GM23338 (cell line): ENCODE measurements at regions not wholly inside any gene's neighbourhood (a gene's known extent, or its start where the extent isn't known, plus 50 kb on each side); places are given as distances from the start of the nearest gene placed in this dataset.

Experiments used
- ATAC-seq: fragments of 200-7000 bp; cut with Tn5 transposase; 3 replicates; pipeline ENCODE4 v1.9.1; 2020
- DNase-seq: peaks from one replicate; pipeline ENCODE4 v3.0.0-alpha.2; 2015; ENCODE audit warnings: low spot score
- H2AFZ ChIP-seq: fragments of 200-600 bp; sonication (generic); 2 replicates; pipeline ENCODE4 v1.8.0; 2016; ENCODE audit warnings: antibody characterized with exemption, mild to moderate bottlenecking, moderate library complexity
- H3F3A ChIP-seq: fragments of 200-600 bp; sonication (generic); replicated peaks from 2 replicates; pipeline ENCODE4 v1.8.0; 2017; ENCODE audit warnings: antibody characterized with exemption, mixed run types, low read depth
- H3K27ac ChIP-seq: fragments of 200-600 bp; sonication (generic); 2 replicates; pipeline ENCODE4 v1.6.1; 2016; ENCODE audit warnings: low read depth
- H3K27me3 ChIP-seq: fragments of 200-600 bp; sonication (generic); 2 replicates; pipeline ENCODE4 v1.8.0; 2016; ENCODE audit warnings: mild to moderate bottlenecking, mixed run types, moderate library complexity; ENCODE audit not compliant: insufficient read depth
- H3K36me3 ChIP-seq: fragments of 200-600 bp; sonication (generic); 2 replicates; pipeline ENCODE4 v1.8.0; 2016; ENCODE audit warnings: mild to moderate bottlenecking; ENCODE audit not compliant: insufficient read depth
- H3K4me1 ChIP-seq: fragments of 200-600 bp; sonication (generic); 2 replicates; pipeline ENCODE4 v1.8.0; 2016; ENCODE audit warnings: mild to moderate bottlenecking, moderate library complexity; ENCODE audit not compliant: insufficient read depth
- H3K4me2 ChIP-seq: fragments of 200-600 bp; sonication (generic); 2 replicates; pipeline ENCODE4 v1.7.1; 2017; ENCODE audit warnings: mixed run types
- H3K4me3 ChIP-seq: fragments of 200-600 bp; sonication (generic); 2 replicates; pipeline ENCODE4 v1.6.1; 2016; ENCODE audit warnings: mixed run types
- H3K79me2 ChIP-seq: fragments of 200-600 bp; sonication (generic); replicated peaks from 2 replicates; pipeline ENCODE4 v1.8.0; 2017; ENCODE audit warnings: mild to moderate bottlenecking; ENCODE audit not compliant: insufficient read depth
- H3K9me2 ChIP-seq: fragments of 200-600 bp; sonication (generic); 2 replicates; pipeline ENCODE4 v1.8.0; 2017; ENCODE audit not compliant: insufficient read depth
- H4K20me1 ChIP-seq: fragments of 200-600 bp; sonication (generic); replicated peaks from 2 replicates; pipeline ENCODE4 v1.8.0; 2017; ENCODE audit warnings: mild to moderate bottlenecking; ENCODE audit not compliant: insufficient read depth
- H3K27ac Mint-ChIP-seq: 2 replicates; pipeline ENCODE4 v1.8.0; 2020; ENCODE audit warnings: inconsistent platforms, mild to moderate bottlenecking, moderate library complexity, mixed read lengths
- H3K27me3 Mint-ChIP-seq: 3 replicates; pipeline ENCODE4 v1.8.0; 2022; ENCODE audit warnings: low read depth, mild to moderate bottlenecking, moderate library complexity, mixed read lengths, inconsistent platforms; ENCODE audit not compliant: insufficient read depth, poor library complexity
- H3K36me3 Mint-ChIP-seq: 3 replicates; pipeline ENCODE4 v1.8.0; 2021; ENCODE audit warnings: low read depth, mild to moderate bottlenecking, inconsistent platforms, moderate library complexity, mixed read lengths
- H3K4me1 Mint-ChIP-seq: 3 replicates; pipeline ENCODE4 v1.8.0; 2020; ENCODE audit warnings: mild to moderate bottlenecking, inconsistent platforms, mixed read lengths
- H3K4me3 Mint-ChIP-seq: 3 replicates; pipeline ENCODE4 v1.8.0; 2021; ENCODE audit warnings: moderate library complexity, mild to moderate bottlenecking, inconsistent platforms, mixed read lengths
- H3K9me3 Mint-ChIP-seq: 3 replicates; pipeline ENCODE4 v1.8.0; 2020; ENCODE audit warnings: moderate library complexity, mild to moderate bottlenecking, inconsistent platforms, mixed read lengths
- EZH2 ChIP-seq: fragments of 200-600 bp; sonication (generic); IDR thresholded peaks from one replicate; pipeline ENCODE4 v1.8.0; 2017; ENCODE audit warnings: antibody characterized with exemption, mild to moderate bottlenecking, low read depth; ENCODE audit not compliant: unreplicated experiment
- EZH2phosphoT487 ChIP-seq: fragments of 200-600 bp; sonication (generic); IDR thresholded peaks from one replicate; pipeline ENCODE4 v1.8.1; 2018; ENCODE audit warnings: antibody characterized with exemption; ENCODE audit not compliant: unreplicated experiment
- JUNB ChIP-seq: IDR thresholded peaks from one replicate; pipeline ENCODE4 v1.6.1; 2016; ENCODE audit warnings: antibody characterized with exemption; ENCODE audit not compliant: unreplicated experiment
- NANOG ChIP-seq: IDR thresholded peaks from 2 replicates; pipeline ENCODE4 v1.6.1; 2016; ENCODE audit warnings: antibody characterized with exemption, borderline replicate concordance
- POLR2AphosphoS5 ChIP-seq: IDR thresholded peaks from 2 replicates; pipeline ENCODE4 v1.6.1; 2016; ENCODE audit warnings: antibody characterized with exemption, low read depth
- STAT1 ChIP-seq: IDR thresholded peaks from one replicate; pipeline ENCODE4 v1.6.1; 2016; ENCODE audit warnings: antibody characterized with exemption; ENCODE audit not compliant: unreplicated experiment
- ZNF114 ChIP-seq: fragments of 250-450 bp; sonication (Bioruptor Pico); IDR thresholded peaks from 2 replicates; pipeline ENCODE4 v1.5.0; 2020; ENCODE audit warnings: mild to moderate bottlenecking, moderate library complexity
- ZNF331 ChIP-seq: fragments of 250-450 bp; sonication (Bioruptor Pico); IDR thresholded peaks from 2 replicates; pipeline ENCODE4 v1.5.0; 2020; ENCODE audit warnings: low read depth, mild to moderate bottlenecking, moderate library complexity
- TF ChIP-seq, protein P1 (sequence below): IDR thresholded peaks from one replicate; pipeline ENCODE4 v1.6.1; 2018; ENCODE audit warnings: antibody characterized with exemption; ENCODE audit not compliant: unreplicated experiment
- TF ChIP-seq, protein P2 (sequence below): IDR thresholded peaks from 2 replicates; pipeline ENCODE4 v1.6.1; 2016; ENCODE audit warnings: antibody characterized with exemption
- TF ChIP-seq, protein P3 (sequence below), 2 experiments: fragments of 200-600 bp in 1 of 2; sonication (generic) in 1 of 2; conservative IDR thresholded peaks; 2 replicates each; pipeline versions ENCODE4 v1.5.1 to v1.6.1; 2016 to 2017; ENCODE audit warnings: antibody characterized with exemption in 2 of 2, low read depth in 2 of 2, mild to moderate bottlenecking in 2 of 2, moderate library complexity in 1 of 2

DNA sequence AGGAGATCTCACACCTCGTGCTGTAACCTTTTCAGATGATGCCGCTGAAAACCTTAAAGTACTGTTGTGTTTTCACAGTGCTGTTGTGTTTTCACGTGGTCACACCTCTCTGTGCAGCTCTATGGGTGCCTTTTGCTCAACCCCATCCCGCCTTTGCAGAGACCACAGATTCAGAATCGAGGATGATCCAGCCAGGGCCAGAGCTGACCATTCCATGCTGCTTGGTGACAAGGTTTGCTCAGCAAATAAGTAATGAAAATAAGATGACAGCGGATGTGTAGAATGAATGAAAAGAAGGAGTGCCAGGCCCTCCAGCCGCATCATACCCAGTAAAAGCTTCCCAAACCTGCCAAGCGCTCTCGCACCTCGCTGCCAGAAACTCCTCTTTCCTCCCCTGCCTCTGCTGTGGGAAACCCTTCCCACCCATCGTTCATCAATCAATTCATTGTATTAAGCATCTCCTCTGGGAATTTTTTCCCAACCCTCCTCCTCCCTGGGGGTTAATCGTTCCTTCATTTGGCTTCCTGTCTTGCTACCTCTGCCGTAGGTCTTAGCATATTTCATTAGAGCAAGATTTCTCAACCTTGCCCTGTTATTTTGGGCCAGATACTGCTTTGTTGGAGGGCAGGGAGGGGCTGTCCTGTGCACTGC, 93.4 kb upstream of the CRHR1 start:
- H2AFZ ChIP-seq = no peak overlapping the region
- H3K36me3 ChIP-seq = no peaks in the 10 kb centered on the region
- no peaks in the 10 kb centered on the region; the same call in 2 of the 3 replicates for H3K9me3 Mint-ChIP-seq
- no peak overlapping the region for H3K27ac Mint-ChIP-seq
- no peak for TF ChIP-seq NANOG
- no peak for TF ChIP-seq EZH2
- TF ChIP-seq, protein P1, sequence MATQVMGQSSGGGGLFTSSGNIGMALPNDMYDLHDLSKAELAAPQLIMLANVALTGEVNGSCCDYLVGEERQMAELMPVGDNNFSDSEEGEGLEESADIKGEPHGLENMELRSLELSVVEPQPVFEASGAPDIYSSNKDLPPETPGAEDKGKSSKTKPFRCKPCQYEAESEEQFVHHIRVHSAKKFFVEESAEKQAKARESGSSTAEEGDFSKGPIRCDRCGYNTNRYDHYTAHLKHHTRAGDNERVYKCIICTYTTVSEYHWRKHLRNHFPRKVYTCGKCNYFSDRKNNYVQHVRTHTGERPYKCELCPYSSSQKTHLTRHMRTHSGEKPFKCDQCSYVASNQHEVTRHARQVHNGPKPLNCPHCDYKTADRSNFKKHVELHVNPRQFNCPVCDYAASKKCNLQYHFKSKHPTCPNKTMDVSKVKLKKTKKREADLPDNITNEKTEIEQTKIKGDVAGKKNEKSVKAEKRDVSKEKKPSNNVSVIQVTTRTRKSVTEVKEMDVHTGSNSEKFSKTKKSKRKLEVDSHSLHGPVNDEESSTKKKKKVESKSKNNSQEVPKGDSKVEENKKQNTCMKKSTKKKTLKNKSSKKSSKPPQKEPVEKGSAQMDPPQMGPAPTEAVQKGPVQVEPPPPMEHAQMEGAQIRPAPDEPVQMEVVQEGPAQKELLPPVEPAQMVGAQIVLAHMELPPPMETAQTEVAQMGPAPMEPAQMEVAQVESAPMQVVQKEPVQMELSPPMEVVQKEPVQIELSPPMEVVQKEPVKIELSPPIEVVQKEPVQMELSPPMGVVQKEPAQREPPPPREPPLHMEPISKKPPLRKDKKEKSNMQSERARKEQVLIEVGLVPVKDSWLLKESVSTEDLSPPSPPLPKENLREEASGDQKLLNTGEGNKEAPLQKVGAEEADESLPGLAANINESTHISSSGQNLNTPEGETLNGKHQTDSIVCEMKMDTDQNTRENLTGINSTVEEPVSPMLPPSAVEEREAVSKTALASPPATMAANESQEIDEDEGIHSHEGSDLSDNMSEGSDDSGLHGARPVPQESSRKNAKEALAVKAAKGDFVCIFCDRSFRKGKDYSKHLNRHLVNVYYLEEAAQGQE = no peak
- H3K9me2 ChIP-seq = no peaks in the 10 kb centered on the region
- H3K27ac ChIP-seq = no peak overlapping the region
- H3F3A ChIP-seq = no peaks in the 10 kb centered on the region
- H3K4me1 Mint-ChIP-seq = peaks cover 9% of the 10 kb centered on the region; the same call in 2 of the 3 replicates
- H3K27me3 Mint-ChIP-seq = peaks cover 1% of the 10 kb centered on the region
- H3K36me3 Mint-ChIP-seq = no peaks in the 10 kb centered on the region
- H3K79me2 ChIP-seq = no peaks in the 10 kb centered on the region
- no peak overlapping the region for H3K4me2 ChIP-seq
- H3K27me3 ChIP-seq = no peaks in the 10 kb centered on the region
- H3K4me3 Mint-ChIP-seq = no peak overlapping the region
- no peaks in the 10 kb centered on the region for H3K4me1 ChIP-seq
- DNase-seq = no peak
- ATAC-seq = no peak
- H3K4me3 ChIP-seq = no peak overlapping the region
- peaks cover 2% of the 10 kb centered on the region; the same call in 1 of the 2 replicates for H4K20me1 ChIP-seq

DNA sequence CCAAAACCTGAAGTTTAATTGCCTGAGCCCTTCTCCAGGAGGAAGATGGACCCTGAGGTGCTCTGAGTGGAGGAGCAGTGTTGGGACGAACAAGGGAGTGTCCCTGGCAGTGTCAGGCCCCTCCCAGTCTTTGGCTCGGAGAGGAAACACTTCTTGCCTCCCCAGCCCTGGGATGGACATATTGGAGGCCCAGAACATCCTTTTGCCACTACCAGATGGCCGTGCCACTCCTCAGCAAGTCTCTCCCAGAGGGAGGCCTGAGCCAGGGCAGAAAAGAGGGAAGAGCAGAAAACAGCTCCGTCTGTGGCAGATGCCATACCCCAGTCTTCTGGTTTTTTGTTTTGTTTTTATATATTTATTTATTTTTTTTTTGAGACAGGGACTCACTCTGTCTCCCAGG, 91.5 kb upstream of the CRHR1 start:
- no peak overlapping the region for H3K27ac ChIP-seq
- ATAC-seq = no peak
- H3F3A ChIP-seq = no peaks in the 10 kb centered on the region
- no peak overlapping the region for H2AFZ ChIP-seq
- H3K27me3 ChIP-seq = no peaks in the 10 kb centered on the region
- H3K4me3 Mint-ChIP-seq = no peak overlapping the region
- H3K9me3 Mint-ChIP-seq = no peaks in the 10 kb centered on the region; the same call in 2 of the 3 replicates
- peaks cover 2% of the 10 kb centered on the region; the same call in 1 of the 2 replicates for H4K20me1 ChIP-seq
- no peak overlapping the region for H3K4me3 ChIP-seq
- H3K9me2 ChIP-seq = no peaks in the 10 kb centered on the region
- no peak overlapping the region for H3K27ac Mint-ChIP-seq
- H3K4me1 ChIP-seq = no peaks in the 10 kb centered on the region
- no peak for DNase-seq
- H3K36me3 Mint-ChIP-seq = no peaks in the 10 kb centered on the region
- H3K4me1 Mint-ChIP-seq = peaks cover 9% of the 10 kb centered on the region; the same call in 2 of the 3 replicates
- H3K27me3 Mint-ChIP-seq = peaks cover 1% of the 10 kb centered on the region
- TF ChIP-seq STAT1 (no peak), POLR2AphosphoS5 (no peak), EZH2phosphoT487 (no peak), NANOG (no peak), ZNF114 (CRISPR knock-in tag) (no peak), EZH2 (no peak), ZNF331 (CRISPR knock-in tag) (no peak), JUNB (no peak)
- TF ChIP-seq, protein P1 = no peak
- TF ChIP-seq, protein P2, sequence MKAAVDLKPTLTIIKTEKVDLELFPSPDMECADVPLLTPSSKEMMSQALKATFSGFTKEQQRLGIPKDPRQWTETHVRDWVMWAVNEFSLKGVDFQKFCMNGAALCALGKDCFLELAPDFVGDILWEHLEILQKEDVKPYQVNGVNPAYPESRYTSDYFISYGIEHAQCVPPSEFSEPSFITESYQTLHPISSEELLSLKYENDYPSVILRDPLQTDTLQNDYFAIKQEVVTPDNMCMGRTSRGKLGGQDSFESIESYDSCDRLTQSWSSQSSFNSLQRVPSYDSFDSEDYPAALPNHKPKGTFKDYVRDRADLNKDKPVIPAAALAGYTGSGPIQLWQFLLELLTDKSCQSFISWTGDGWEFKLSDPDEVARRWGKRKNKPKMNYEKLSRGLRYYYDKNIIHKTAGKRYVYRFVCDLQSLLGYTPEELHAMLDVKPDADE = no peak
- TF ChIP-seq, protein P3, sequence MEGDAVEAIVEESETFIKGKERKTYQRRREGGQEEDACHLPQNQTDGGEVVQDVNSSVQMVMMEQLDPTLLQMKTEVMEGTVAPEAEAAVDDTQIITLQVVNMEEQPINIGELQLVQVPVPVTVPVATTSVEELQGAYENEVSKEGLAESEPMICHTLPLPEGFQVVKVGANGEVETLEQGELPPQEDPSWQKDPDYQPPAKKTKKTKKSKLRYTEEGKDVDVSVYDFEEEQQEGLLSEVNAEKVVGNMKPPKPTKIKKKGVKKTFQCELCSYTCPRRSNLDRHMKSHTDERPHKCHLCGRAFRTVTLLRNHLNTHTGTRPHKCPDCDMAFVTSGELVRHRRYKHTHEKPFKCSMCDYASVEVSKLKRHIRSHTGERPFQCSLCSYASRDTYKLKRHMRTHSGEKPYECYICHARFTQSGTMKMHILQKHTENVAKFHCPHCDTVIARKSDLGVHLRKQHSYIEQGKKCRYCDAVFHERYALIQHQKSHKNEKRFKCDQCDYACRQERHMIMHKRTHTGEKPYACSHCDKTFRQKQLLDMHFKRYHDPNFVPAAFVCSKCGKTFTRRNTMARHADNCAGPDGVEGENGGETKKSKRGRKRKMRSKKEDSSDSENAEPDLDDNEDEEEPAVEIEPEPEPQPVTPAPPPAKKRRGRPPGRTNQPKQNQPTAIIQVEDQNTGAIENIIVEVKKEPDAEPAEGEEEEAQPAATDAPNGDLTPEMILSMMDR (conservative IDR thresholded peaks at IDR 0.05; ENCODE audit: low read depth in 2 of 2) = no peak
- no peaks in the 10 kb centered on the region for H3K79me2 ChIP-seq
- no peaks in the 10 kb centered on the region for H3K36me3 ChIP-seq
- H3K4me2 ChIP-seq = no peak overlapping the region
